GM18502 (cell line): ENCODE measurements at regions not wholly inside any gene's neighbourhood (a gene's known extent, or its start where the extent isn't known, plus 50 kb on each side); places are given as distances from the start of the nearest gene placed in this dataset.

Experiments used
- ATAC-seq: cut with Tn5 transposase; IDR thresholded peaks from one replicate; pipeline ENCODE4 v1.9.1; 2021; ENCODE audit warnings: mild to moderate bottlenecking; ENCODE audit not compliant: unreplicated experiment, poor library complexity

DNA sequence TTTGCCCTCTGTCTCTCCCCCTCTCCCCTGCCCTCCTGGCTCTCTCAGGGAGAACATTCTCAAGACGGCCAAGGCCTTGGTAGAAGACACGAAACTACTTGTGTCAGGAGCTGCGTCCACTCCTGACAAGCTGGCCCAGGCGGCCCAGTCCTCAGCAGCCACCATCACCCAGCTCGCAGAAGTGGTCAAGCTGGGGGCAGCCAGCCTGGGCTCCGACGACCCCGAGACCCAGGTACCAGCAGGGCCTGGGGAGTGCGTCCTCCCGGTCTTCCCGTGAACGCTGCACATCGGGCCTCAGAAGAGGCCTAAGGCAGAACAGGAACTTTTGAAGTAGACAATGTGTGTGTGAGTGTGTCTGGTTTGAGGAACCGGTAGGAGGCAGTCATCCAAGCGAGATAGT is 245.4 kb upstream of the TPM1 start:
- no peak for ATAC-seq

DNA sequence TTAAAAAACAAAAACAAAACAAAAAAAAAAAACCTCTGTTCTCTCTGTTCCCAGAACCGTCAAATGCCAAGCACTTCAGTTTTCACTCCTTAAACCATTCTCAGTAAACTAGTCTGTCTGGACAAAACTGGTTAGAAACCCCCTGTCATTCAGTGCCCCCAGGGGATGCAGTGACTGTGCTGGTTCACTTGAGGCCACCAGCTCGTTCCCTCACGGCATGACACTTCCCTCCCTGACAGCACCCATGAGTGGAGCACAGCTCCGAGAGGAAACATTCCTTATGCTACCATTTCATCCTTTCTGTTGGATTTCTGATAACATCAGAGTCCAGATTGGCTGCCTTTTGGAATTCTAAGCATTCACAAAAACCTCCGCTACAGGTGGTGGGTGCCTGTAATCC is 244.0 kb upstream of the TPM1 start:
- ATAC-seq = no peak

DNA sequence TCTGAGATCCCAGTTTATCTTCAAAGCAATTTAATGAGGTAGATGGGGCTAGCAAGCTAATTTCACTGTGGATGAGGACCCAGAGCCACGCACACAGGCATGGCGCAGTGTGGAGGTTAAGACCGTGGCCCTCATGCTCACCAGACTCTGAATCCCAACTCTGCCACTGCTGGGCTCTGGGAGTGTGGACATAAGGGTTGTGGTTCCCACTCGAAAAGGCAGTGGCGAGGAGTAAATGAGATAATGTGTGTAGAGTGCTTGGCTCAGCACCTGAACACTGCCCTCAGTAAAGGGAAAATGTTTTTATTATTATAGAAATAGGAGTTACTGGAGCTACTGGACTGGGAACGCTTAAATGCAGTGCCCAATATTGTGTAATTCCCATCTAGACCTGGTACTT is 243.5 kb upstream of the TPM1 start:
- no peak for ATAC-seq

DNA sequence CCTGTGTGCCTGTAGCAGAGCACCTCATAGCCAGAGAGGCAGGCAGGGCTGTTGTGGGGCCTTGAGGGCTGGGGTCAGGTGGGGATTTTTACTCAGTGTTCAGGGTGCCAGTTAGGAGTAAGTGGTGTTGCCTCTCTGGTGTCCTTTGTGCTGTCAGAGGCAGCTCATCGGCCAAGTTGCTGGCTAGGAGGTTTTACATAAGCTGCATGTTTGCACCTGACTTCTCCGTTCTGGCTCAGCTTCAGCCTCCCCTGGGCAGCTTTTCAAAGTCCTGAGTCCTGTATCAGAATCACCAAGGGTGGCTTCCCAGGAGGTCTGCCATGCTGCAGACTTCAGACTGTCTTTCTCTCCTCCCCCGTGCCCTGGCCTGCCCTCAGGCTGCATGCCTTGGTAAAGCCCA is 242.6 kb upstream of the TPM1 start:
- ATAC-seq = no peak

DNA sequence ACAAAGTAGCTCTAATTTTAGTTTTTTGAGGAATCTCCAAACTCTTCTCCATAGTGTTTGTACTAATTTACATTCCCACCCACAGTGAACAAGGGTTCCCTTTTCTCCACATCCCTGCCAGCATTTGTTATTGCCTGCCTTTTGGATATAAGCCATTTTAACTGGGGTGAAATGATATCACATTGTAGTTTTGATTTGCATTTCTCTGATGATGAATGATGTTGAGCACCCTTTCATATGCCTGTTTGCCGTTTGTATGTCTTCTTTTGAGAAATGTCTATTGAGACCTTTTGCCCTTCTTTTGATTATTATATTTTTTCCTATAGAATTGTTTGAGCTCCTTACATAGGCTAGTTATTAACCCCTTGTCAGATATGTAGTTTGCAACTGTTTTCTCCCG is 239.9 kb upstream of the TPM1 start:
- no peak for ATAC-seq

DNA sequence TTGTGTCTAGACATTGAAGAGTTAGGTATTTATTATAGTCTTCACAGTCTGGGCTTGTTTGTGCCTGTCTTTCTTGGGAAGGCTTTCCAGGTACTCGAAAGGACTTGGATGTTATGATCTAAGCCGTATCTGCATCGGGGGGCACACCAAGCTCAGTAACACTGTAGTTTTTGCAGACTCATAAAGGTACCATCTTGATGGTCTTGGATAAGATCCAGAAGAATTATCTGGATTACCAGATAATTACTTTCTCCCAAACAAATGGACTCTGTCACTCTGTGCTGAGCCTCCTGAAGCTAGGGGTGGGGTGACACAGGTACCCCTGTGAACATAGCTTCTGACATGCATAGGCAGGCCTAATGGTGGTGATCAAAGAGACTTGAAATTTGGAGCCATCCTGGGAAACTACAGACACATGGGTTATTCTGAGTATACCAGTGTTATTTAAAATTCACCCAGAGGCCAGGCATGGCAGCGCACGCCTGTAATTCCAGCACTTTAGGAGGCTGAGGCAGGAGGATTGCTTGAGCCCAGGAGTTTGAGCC is 238.6 kb upstream of the TPM1 start:
- ATAC-seq = no peak

DNA sequence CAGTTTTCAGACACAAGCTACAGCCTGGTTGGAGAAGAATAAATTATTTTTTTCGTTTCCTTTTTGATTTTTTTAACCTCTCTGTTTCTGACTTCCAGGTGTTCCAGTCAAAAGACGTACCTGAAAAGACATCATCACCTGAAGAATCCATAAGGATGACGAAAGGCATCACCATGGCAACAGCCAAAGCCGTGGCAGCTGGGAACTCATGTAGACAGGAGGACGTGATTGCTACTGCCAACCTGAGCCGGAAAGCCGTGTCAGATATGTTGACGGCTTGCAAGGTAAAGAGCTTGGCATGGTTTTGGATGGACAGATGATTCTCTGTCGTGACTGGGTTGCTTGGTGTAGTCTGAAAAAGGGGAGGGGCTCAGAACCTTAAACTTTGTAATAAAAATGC is 237.0 kb upstream of the TPM1 start:
- no peak for ATAC-seq

DNA sequence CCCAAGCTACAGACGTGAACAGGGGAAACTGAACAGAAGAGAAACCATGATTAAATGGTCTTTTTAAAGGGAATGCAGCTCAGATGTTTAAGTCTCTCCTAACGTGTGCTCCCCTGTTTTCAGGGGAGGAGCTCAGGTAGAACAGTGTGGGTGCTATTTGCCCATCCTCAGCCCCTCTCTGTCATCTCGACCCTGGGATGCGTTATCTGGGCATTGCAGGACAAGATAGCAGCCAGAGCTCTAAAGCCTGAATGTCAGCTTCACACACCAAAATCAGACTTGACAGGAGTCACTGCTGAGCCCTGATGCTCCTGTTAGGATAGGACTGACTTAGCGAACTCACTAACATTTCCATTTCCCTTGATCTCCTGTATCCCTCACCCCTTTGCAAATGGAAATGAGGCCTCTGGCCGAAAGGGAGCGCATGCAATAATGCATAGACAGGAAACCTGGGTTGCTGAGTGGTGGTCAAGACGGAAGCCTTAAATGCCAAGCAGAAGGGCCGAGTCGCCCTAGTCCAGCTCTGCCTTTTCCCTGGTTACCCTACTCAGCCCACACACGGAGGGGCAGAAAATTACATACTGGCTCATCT is 234.9 kb upstream of the TPM1 start:
- ATAC-seq = no peak

DNA sequence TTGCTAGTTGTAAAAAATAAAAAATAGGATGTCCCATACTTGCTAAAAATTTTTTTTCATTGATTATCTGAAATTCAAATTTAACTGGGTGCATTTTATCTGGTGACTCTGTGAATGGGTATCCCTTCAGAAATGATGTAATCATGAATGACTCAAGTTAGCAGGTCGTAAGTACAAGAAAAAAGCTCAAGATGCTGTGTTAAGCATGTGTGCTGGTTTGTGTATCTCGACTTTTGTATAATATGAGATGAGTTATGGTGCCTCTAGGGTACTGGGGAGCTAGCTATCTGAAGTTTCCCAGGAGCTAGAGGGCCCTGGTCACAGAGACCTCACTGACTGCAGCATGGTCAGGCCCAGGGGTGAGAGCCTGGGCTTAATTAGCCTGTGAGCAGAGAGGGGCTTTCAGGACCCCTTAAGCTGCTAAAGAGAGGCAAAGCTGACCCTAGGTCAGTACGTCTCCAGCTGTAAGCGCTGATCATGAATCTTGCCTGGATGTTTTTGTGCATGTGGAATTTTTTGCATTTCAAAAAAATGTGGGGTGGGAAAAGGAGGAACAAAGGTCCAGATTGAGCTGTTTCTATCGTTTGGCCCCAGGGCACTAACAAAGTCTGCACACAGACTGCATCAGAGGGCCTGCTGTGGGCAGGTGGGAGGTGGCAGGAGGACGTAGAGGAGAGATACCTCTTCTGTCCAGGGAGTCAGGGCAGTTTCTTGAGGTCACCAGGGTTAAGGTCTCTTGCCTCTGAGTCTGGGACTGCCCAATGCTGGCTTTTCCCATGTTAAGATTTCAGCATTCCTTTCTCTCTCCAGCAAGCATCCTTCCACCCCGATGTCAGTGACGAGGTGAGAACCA is 233.2 kb upstream of the TPM1 start:
- ATAC-seq = no peak

DNA sequence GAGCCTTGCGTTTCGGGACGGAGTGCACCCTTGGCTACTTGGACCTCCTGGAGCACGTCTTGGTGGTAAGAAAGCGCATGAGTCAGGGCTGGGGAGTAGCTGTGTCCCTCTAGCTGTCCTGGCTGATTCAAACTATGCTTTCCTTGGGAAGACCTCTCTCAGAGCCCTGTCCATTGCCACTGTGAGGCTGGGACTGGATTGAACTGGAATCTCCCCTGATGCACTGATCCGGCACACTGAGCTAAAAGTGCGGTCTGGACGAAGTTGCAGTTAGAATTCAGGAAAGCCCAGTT is 232.6 kb upstream of the TPM1 start:
- ATAC-seq = no peak

DNA sequence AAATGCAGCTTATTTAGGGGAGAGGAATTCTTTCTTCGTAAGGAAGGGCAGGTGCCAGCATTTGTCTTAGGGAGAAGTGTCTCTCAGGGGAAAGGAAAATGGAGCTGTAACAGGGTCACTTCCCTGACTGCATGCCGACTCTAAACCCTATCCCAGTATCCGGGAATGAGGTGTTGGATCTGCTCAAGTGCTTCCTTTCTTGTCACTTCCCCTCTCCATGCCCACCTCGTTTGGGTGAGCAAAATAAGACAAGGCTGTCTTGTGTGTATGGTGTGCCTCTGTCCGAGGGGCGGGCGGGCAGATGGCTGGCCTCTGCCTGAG is 230.1 kb upstream of the TPM1 start:
- ATAC-seq = no peak

DNA sequence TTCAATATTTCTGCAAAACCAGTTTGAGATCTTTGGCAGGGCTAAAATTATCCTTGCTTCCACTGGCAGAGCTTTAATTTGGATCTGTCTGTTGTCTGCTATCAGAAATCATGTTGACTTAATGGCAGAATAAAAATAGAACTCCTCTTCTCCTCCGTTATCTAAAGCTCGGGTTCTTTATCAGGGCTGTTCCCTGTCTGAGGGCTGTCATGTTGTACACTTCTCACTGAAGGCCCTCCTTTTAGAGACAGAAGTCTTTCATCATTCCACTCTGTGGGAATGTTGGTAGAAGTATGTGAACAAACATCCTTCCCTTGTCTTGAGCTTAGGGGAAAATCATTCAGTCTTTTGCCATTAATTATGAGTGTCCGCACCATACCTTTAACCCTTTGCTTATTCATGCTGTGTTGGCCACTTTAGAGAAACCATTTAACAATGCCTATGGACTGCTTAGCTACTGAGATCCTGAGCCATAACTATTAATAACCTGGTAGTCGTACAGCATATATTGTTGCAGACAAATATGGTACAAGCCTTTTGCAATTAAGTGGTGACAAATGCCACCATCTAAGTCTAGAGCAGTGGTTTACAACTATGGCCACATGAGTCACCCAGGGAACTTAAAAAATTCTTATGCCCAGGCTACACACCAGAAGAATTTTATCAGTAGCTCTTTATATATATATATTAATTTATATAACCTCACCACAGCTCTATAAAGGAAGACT is 226.0 kb upstream of the TPM1 start:
- ATAC-seq = no peak

DNA sequence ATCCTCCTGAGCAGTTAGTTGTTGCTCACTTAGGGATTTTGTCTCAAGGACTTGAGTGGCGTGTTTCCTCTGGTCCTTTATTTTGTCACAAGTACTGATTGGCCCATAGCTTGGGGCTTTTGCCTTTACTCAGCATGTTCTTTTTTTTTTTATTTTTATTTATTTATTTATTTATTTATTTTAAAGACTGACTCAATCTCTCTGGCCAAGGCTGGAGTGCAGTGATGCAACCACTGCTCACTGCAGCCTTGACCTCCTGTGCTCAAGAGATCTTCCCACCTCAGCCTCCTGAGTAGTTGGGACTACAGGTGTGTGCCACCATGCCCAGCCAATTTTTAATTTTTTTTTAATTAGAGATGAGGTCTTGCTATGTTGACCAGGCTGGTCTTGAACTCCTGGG is 223.9 kb upstream of the TPM1 start:
- ATAC-seq = no peak

DNA sequence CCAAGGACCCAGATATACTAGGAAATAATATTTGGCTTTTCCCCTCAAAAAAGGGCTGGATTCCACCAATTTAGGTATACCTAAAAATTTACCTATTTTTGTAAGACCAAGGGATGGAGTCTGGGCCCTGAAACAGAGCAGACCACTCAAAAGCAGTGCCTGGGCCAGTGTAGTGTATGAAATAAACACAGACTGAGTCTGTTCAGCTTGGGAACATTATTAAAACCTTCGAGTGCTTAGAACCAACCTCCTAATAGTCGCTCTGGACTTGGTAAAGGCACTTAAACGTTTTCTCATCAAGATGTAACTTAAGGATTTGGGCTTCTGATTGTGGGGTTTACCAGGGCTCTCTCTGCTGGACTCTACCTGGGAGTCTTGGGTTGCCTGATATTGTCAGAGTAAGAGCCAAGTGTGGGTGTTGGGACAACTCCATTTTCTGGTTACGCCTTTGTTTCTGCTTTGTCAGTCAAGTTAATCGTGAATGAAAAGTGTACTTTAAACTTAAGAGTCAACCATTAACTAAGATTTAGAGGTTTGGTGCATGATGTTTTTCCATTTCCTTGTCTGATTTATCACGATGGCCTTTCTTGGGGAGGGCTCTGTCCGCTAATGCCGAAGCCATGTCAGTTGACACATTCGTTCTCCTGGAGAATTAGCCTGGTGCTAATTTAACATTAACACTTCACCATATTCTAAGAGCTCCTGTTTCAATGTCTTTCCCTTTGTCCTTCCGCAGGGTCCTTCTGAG is 221.0 kb upstream of the TPM1 start:
- ATAC-seq = no peak

DNA sequence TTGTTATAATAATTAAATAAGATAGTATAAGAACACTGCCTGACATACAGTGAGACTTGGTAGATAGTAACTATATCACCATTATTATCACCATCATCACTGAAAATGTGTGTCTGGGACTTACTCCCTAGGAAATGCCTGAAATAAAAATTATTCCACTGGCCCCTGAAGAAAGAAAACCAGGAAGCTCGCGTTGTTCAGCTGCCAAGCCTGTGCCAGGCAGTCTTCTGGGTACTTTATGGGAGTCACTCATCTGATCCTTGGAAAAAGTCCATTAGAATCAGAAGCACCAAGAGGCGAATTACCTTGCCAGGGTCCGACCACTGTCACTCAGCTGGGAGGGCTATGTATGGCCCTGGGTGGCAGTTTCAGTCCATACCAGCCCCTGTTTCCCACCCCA is 220.3 kb upstream of the TPM1 start:
- no peak for ATAC-seq

DNA sequence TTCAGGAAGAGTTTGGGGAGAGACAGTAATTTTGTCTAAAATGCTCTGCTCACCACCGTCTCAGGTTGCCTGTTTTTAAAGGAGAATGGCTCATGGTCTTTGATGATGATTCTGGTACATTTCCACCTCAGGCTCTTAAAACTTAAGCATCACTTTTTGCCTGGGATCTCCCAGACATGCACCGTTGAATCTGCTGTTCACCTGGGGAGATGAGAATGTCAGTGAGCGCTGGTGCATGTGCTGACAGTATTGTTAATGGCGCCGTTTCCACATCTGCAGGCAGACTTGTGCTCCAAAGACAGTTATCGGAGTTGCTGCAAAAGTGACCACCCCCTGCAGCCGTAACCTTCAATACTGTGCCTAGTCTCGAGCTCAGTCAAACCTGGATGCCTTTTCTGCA is 219.0 kb upstream of the TPM1 start:
- ATAC-seq = no peak

DNA sequence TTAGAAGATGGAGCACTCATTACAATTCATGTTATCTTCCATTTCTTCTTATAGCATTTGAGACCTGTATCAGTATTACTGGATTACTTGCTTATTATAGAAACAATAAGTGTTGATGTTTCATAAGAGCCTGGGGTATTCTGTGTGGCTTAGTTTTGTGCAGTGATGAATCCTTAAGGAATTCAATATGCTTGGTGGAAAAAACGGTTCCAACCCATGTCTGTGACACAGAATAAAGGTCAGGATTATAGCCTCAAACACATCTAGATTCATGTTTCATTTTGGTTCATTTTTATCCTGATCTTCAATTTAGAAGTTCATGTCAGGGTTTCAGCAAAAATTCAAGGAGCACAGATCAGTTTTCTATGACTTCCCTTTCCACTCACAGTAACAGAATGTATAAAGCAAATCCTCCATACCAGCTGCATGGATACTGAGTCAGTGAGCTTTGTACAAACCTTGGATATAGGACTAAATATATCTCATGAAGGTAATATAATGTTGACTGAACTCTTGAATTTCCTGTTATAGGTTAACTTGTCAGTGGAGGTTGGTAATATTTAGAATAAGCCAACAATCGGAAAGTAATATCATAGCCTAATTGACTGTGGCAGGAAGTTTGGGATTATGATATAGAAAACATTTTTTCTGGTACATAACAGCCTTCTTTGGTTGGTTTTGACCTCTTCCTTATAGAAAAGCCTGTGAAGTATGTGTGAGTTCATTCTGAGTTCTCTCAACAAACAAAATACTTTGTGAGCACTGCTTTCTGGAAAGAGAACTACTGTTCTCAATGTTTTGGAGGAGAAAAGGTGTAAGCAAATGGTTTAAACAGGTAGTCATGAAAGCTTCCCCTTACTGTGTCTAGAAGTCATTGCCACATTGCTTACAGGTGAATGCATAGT is 218.2 kb upstream of the TPM1 start:
- no peak for ATAC-seq

DNA sequence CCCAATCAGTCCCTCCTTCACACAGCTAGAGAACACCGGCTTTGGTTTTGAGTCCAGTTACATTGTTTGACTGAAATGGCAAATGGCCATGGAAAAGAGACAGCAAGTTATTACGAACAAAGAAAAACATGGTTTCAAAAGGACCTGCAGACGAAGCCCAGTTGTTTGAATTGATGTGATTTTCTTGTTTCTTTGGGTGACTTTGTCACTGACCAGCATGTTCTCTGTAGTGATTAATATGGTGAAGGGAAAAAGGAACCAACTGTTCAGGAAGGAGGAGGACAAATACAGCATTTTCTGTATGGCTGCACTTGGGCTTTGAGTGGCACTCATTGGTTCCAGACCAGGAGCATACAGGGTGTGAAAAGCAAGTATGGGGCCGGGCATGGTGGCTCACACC is 217.4 kb upstream of the TPM1 start:
- no peak for ATAC-seq

DNA sequence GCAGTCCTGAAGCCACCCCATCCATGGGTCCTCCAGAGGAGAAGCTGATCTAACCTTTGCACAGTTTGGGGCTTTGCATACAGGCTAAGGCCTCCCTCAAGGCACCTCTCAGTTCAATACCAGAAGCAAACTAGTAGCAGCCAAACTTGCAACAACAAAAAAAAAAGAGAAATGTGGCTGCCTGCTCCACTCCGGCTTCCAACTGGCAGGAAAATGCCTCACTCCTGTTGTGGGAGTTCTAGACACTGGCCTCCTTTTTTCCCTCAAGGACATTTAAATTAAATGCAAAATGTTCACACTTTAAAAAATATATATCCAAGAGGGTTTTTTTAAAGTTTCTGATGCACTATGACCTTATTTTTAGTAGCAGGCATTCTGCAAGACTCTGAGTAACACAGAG is 216.0 kb upstream of the TPM1 start:
- ATAC-seq = no peak

DNA sequence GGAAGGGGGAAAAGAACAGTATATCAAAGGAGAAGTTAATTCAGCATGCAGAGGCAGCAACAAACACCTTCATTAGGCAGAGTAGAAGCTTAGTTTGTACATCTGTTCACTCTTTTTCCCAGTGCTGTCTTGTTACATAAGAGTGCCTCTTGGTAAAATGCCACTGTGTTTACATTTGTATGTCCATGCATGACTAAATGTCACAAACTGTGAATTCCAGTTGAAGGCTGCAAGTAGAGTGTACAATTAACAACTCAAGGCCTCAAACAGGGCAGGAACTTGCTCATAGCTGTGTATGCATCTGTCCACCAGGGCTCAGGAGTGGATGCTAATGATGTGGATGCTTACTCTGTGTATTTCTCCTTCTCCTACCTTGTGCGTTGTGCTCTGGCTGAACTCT is 214.2 kb upstream of the TPM1 start:
- no peak for ATAC-seq
